Neural cell (in vitro differentiated cells): ENCODE measurements at regions not wholly inside any gene's neighbourhood (a gene's known extent, or its start where the extent isn't known, plus 50 kb on each side); places are given as distances from the start of the nearest gene placed in this dataset.

Experiments used
- H2AFZ ChIP-seq: fragments of 200-600, 300-800 bp; sonication (generic), shearing (Covaris generic); 2 replicates; pipeline ENCODE4 v1.6.0; 2014; ENCODE audit warnings: low read depth, mild to moderate bottlenecking, antibody characterized with exemption, low read length, moderate library complexity
- H3F3A ChIP-seq: fragments of 200-600 bp; shearing (Covaris generic); 2 replicates; pipeline ENCODE4 v1.6.1; 2016; ENCODE audit warnings: mild to moderate bottlenecking, moderate library complexity, mixed read lengths, antibody characterized with exemption, low read length; ENCODE audit not compliant: insufficient read depth, poor library complexity, severe bottlenecking
- H3K27ac ChIP-seq: fragments of 200-600, 300-800 bp; sonication (generic), shearing (Covaris generic); 2 replicates; pipeline ENCODE4 v1.5.1; 2014; ENCODE audit warnings: mild to moderate bottlenecking, low read length, moderate library complexity
- H3K27me3 ChIP-seq: fragments of 300-800, 200-600 bp; sonication (generic), shearing (Covaris generic); 2 replicates; pipeline ENCODE4 v1.6.0; 2014; ENCODE audit warnings: mild to moderate bottlenecking, low read depth, low read length, moderate library complexity; ENCODE audit not compliant: insufficient read depth
- H3K36me3 ChIP-seq: fragments of 300-800, 200-600 bp; sonication (generic), shearing (Covaris generic); 2 replicates; pipeline ENCODE4 v1.5.1; 2014; ENCODE audit warnings: mild to moderate bottlenecking, antibody characterized with exemption, low read length, moderate library complexity; ENCODE audit not compliant: insufficient read depth
- H3K4me2 ChIP-seq: fragments of 300-800, 200-600 bp; sonication (generic), shearing (Covaris generic); 2 replicates; pipeline ENCODE4 v1.6.0; 2014; ENCODE audit warnings: mild to moderate bottlenecking, low read length
- H3K4me3 ChIP-seq: fragments of 300-800, 200-600 bp; sonication (generic), shearing (Covaris generic); 2 replicates; pipeline ENCODE4 v1.5.1; 2014; ENCODE audit warnings: mild to moderate bottlenecking, low read length, moderate library complexity
- H3K79me2 ChIP-seq: fragments of 200-600 bp; shearing (Covaris generic); replicated peaks from 2 replicates; pipeline ENCODE4 v1.6.0; 2014; ENCODE audit warnings: mild to moderate bottlenecking, low read length, moderate library complexity; ENCODE audit not compliant: insufficient read depth
- H3K9ac ChIP-seq: fragments of 300-800, 200-600 bp; sonication (generic), shearing (Covaris generic); 2 replicates; pipeline ENCODE4 v1.6.1; 2016; ENCODE audit warnings: mild to moderate bottlenecking, low read length, mixed read lengths
- H3K9me2 ChIP-seq: fragments of 200-600 bp; shearing (Covaris generic); 2 replicates; pipeline ENCODE4 v1.6.1; 2016; ENCODE audit warnings: mild to moderate bottlenecking, low read length, mixed read lengths; ENCODE audit not compliant: insufficient read depth
- H3K9me3 ChIP-seq: fragments of 200-600, 300-800 bp; sonication (generic), shearing (Covaris generic); 2 replicates; pipeline ENCODE4 v1.6.1; 2016; ENCODE audit warnings: mild to moderate bottlenecking, mixed run types, low read length, moderate library complexity, mixed read lengths
- H4K20me1 ChIP-seq: fragments of 200-600 bp; shearing (Covaris generic); 2 replicates; pipeline ENCODE4 v1.6.1; 2016; ENCODE audit warnings: mild to moderate bottlenecking, mixed run types; ENCODE audit not compliant: insufficient read depth
- EP300 ChIP-seq: fragments of 450-650 bp; conservative IDR thresholded peaks from 2 replicates; pipeline ENCODE4 v1.6.1; 2014; ENCODE audit warnings: antibody characterized with exemption, mild to moderate bottlenecking, moderate library complexity; ENCODE audit not compliant: poor library complexity, severe bottlenecking
- EZH2 ChIP-seq: fragments of 200-600, 300-800 bp; shearing (Covaris generic), sonication (generic); IDR thresholded peaks from 2 replicates; pipeline ENCODE4 v1.6.1; 2014; ENCODE audit warnings: antibody characterized with exemption, low read length, borderline replicate concordance, mild to moderate bottlenecking; ENCODE audit not compliant: insufficient read depth, poor library complexity, severe bottlenecking
- MXI1 ChIP-seq: fragments of 450-650 bp; conservative IDR thresholded peaks from 2 replicates; pipeline ENCODE4 v1.6.1; 2014; ENCODE audit warnings: antibody characterized with exemption, mild to moderate bottlenecking; ENCODE audit not compliant: poor library complexity, severe bottlenecking
- POLR2AphosphoS5 ChIP-seq: IDR thresholded peaks from 2 replicates; pipeline ENCODE4 v1.6.1; 2012
- RAD21 ChIP-seq: fragments of 450-650 bp; conservative IDR thresholded peaks from 2 replicates; pipeline ENCODE4 v1.6.1; 2014; ENCODE audit warnings: antibody characterized with exemption, mild to moderate bottlenecking, moderate library complexity
- REST ChIP-seq: IDR thresholded peaks from 2 replicates; pipeline ENCODE4 v1.6.1; 2012; ENCODE audit warnings: borderline replicate concordance
- SMC3 ChIP-seq: fragments of 450-650 bp; conservative IDR thresholded peaks from 2 replicates; pipeline ENCODE4 v1.6.1; 2014; ENCODE audit warnings: antibody characterized with exemption, mild to moderate bottlenecking, moderate library complexity; ENCODE audit not compliant: poor library complexity
- TAF1 ChIP-seq: IDR thresholded peaks from 2 replicates; pipeline ENCODE4 v1.6.1; 2012; ENCODE audit warnings: low read depth
- TF ChIP-seq, protein P1 (sequence below): fragments of 450-650 bp; IDR thresholded peaks from 2 replicates; pipeline ENCODE4 v1.5.1; 2014; ENCODE audit warnings: antibody characterized with exemption, mild to moderate bottlenecking, moderate library complexity; ENCODE audit not compliant: poor library complexity, severe bottlenecking

DNA sequence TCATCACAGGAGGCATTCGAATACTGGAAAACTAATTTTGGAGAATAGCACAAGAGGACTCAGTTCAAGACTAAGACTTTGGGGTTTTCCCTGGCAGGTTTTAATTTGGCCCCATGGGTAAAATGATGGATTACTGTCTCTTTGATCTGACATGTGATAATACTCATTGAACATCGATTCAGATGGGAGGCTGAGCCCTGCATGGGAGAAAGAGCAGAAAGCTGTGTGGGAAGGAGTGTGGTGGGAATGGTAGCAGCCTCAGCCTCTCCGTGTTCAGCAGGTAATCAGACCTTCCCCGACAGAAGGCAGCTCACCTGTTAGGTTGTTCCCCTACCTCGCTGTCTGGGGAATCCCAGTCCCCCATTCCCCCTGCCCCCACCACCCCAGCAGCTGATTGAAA, 124.7 kb upstream of the TNRC6C start:
- no peak overlapping the region for H3K4me2 ChIP-seq
- no peaks in the 10 kb centered on the region for H3K27me3 ChIP-seq
- TF ChIP-seq EZH2 (no peak), EP300 (no peak), POLR2AphosphoS5 (no peak), REST (no peak), RAD21 (no peak), SMC3 (no peak), TAF1 (no peak), MXI1 (no peak)
- TF ChIP-seq, protein P1, sequence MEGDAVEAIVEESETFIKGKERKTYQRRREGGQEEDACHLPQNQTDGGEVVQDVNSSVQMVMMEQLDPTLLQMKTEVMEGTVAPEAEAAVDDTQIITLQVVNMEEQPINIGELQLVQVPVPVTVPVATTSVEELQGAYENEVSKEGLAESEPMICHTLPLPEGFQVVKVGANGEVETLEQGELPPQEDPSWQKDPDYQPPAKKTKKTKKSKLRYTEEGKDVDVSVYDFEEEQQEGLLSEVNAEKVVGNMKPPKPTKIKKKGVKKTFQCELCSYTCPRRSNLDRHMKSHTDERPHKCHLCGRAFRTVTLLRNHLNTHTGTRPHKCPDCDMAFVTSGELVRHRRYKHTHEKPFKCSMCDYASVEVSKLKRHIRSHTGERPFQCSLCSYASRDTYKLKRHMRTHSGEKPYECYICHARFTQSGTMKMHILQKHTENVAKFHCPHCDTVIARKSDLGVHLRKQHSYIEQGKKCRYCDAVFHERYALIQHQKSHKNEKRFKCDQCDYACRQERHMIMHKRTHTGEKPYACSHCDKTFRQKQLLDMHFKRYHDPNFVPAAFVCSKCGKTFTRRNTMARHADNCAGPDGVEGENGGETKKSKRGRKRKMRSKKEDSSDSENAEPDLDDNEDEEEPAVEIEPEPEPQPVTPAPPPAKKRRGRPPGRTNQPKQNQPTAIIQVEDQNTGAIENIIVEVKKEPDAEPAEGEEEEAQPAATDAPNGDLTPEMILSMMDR, result no peak
- H3K9ac ChIP-seq, result no peak overlapping the region
- no peaks in the 10 kb centered on the region for H4K20me1 ChIP-seq
- no peaks in the 10 kb centered on the region for H3K36me3 ChIP-seq
- no peak overlapping the region for H3K4me3 ChIP-seq
- no peak overlapping the region for H2AFZ ChIP-seq
- H3K9me3 ChIP-seq, result no peaks in the 10 kb centered on the region
- H3K79me2 ChIP-seq, result no peaks in the 10 kb centered on the region
- H3K27ac ChIP-seq, result peak overlapping the region; percentile 9
- H3K9me2 ChIP-seq, result no peaks in the 10 kb centered on the region
- no peaks in the 10 kb centered on the region for H3F3A ChIP-seq

GRCh38 chr17:77834170-77835115, 124.1 kb upstream of the TNRC6C start:
- H3K9ac ChIP-seq, result no peak overlapping the region
- no peak overlapping the region for H2AFZ ChIP-seq
- no peak overlapping the region for H3K4me2 ChIP-seq

More at GRCh38 chr17:77834170-77835115, 124.1 kb upstream of the TNRC6C start:
- no peaks in the 10 kb centered on the region for H3K9me2 ChIP-seq
- H3K27me3 ChIP-seq, result no peaks in the 10 kb centered on the region
- TF ChIP-seq, protein P1, result no peak
- TF ChIP-seq POLR2AphosphoS5, result no peak
- no peak for TF ChIP-seq MXI1
- no peak for TF ChIP-seq REST
- no peak for TF ChIP-seq TAF1
- no peak for TF ChIP-seq EP300
- TF ChIP-seq SMC3, result no peak
- no peak for TF ChIP-seq RAD21
- no peak for TF ChIP-seq EZH2
- no peaks in the 10 kb centered on the region for H3K79me2 ChIP-seq
- H3K36me3 ChIP-seq, result no peaks in the 10 kb centered on the region
- H3K4me3 ChIP-seq, result no peak overlapping the region
- no peak overlapping the region for H3K27ac ChIP-seq
- H4K20me1 ChIP-seq, result no peaks in the 10 kb centered on the region
- no peaks in the 10 kb centered on the region for H3K9me3 ChIP-seq
- H3F3A ChIP-seq, result no peaks in the 10 kb centered on the region
